ENCODE measurements at regions not wholly inside any gene's neighbourhood (a gene's known extent, or its start where the extent isn't known, plus 50 kb on each side); places are given as distances from the start of the nearest gene placed in this dataset.

- no peak for DNase-seq
These were observed 422.2 kb downstream of the NR2F1-AS1 start for GRCh38 chr5:93158841-93159240.

- DNase-seq = no peak
These were observed 424.5 kb downstream of the NR2F1-AS1 start for GRCh38 chr5:93156566-93156965.

GRCh38 chr5:93154535-93154934 lies 426.5 kb downstream of the NR2F1-AS1 start:
- no peak for DNase-seq

- no peak for DNase-seq
These were observed 427.6 kb downstream of the NR2F1-AS1 start for GRCh38 chr5:93153461-93153860.

- no peak for DNase-seq
These were observed 429.1 kb downstream of the NR2F1-AS1 start for GRCh38 chr5:93151896-93152295.

GRCh38 chr5:93151121-93151520 lies 429.9 kb downstream of the NR2F1-AS1 start:
- no peak for DNase-seq

GRCh38 chr5:93150311-93151012 lies 430.6 kb downstream of the NR2F1-AS1 start:
- DNase-seq = no peak

GRCh38 chr5:93145767-93146166 lies 435.3 kb downstream of the NR2F1-AS1 start:
- no peak for DNase-seq

- no peak for DNase-seq
These were observed 436.0 kb downstream of the NR2F1-AS1 start for GRCh38 chr5:93145019-93145418.

- DNase-seq = no peak
These were observed 439.1 kb downstream of the NR2F1-AS1 start for GRCh38 chr5:93141969-93142368.

GRCh38 chr5:93130624-93131490 lies 450.2 kb downstream of the NR2F1-AS1 start:
- no peak for DNase-seq

- no peak for DNase-seq
These were observed 454.4 kb downstream of the NR2F1-AS1 start for GRCh38 chr5:93126634-93127033.

- DNase-seq = no peak
These were observed 457.9 kb downstream of the NR2F1-AS1 start for GRCh38 chr5:93123127-93123526.

GRCh38 chr5:93122446-93122845 lies 458.6 kb downstream of the NR2F1-AS1 start:
- DNase-seq = no peak

GRCh38 chr5:93120771-93121170 lies 460.2 kb downstream of the NR2F1-AS1 start:
- DNase-seq = peak; percentile 2

GRCh38 chr5:93120051-93120450 lies 461.0 kb downstream of the NR2F1-AS1 start:
- DNase-seq = no peak

- DNase-seq = no peak
These were observed 463.1 kb downstream of the NR2F1-AS1 start for GRCh38 chr5:93117751-93118531.

GRCh38 chr5:93107805-93108520 lies 473.1 kb downstream of the NR2F1-AS1 start:
- DNase-seq = no peak

GRCh38 chr5:93107141-93107540 lies 473.9 kb downstream of the NR2F1-AS1 start:
- DNase-seq = no peak

- DNase-seq = no peak
These were observed 479.4 kb downstream of the NR2F1-AS1 start for GRCh38 chr5:93101661-93102060.

GRCh38 chr5:93100976-93101375 lies 480.0 kb downstream of the NR2F1-AS1 start:
- no peak for DNase-seq

GRCh38 chr5:93100428-93100827 lies 480.6 kb downstream of the NR2F1-AS1 start:
- no peak for DNase-seq

- no peak for DNase-seq
These were observed 481.1 kb downstream of the NR2F1-AS1 start for GRCh38 chr5:93099902-93100347.
